Muscle layer of colon (tissue), 2 donors: ENCODE measurements at regions not wholly inside any gene's neighbourhood (a gene's known extent, or its start where the extent isn't known, plus 50 kb on each side); places are given as distances from the start of the nearest gene placed in this dataset.
"Not testable (repeated sequence)": the region's sequence is repeated elsewhere in the genome, so short reads cannot be mapped to it uniquely, and the experiment has no call there.

Experiments
- H3K27ac ChIP-seq: one replicate; pipeline ENCODE4 v1.7.0; 2013; ENCODE audit warnings: low read depth, mild to moderate bottlenecking, low read length, moderate library complexity
- H3K27me3 ChIP-seq, 2 donors: one replicate each; pipeline ENCODE4 v1.7.0; 2013; ENCODE audit warnings: low read length in 2 of 2, mild to moderate bottlenecking in 2 of 2; ENCODE audit not compliant: insufficient read depth in 2 of 2, control insufficient read depth in 1 of 2
- H3K36me3 ChIP-seq: one replicate; pipeline ENCODE4 v1.7.0; 2013; ENCODE audit warnings: mild to moderate bottlenecking, low read length; ENCODE audit not compliant: insufficient read depth
- H3K4me1 ChIP-seq: one replicate; pipeline ENCODE4 v1.7.0; 2013; ENCODE audit warnings: mild to moderate bottlenecking, low read length; ENCODE audit not compliant: insufficient read depth
- H3K4me3 ChIP-seq, 2 donors: one replicate each; pipeline ENCODE4 v1.7.0; 2013; ENCODE audit warnings: low read length in 2 of 2, low read depth in 1 of 2, mild to moderate bottlenecking in 1 of 2, moderate library complexity in 1 of 2
- H3K9ac ChIP-seq: one replicate; pipeline ENCODE4 v1.7.0; 2013; ENCODE audit warnings: low read length
- H3K9me3 ChIP-seq: one replicate; pipeline ENCODE4 v1.7.0; 2013; ENCODE audit warnings: mild to moderate bottlenecking, low read length
- donor health status: abdominal sarcoma.
- donor health status: Adenocarcinoma of cecum.

- no peak overlapping the region for H3K27ac ChIP-seq
- H3K4me1 ChIP-seq: no peaks in the 10 kb centered on the region
- no peaks in the 10 kb centered on the region for H3K27me3 ChIP-seq
- H3K9ac ChIP-seq: no peak overlapping the region
- H3K36me3 ChIP-seq: no peaks in the 10 kb centered on the region
- no peaks in the 10 kb centered on the region for H3K9me3 ChIP-seq
- no peak overlapping the region for H3K4me3 ChIP-seq
Measured at GRCh38 chr9:102362470-102363132, 624.2 kb upstream of the GRIN3A start.

DNA sequence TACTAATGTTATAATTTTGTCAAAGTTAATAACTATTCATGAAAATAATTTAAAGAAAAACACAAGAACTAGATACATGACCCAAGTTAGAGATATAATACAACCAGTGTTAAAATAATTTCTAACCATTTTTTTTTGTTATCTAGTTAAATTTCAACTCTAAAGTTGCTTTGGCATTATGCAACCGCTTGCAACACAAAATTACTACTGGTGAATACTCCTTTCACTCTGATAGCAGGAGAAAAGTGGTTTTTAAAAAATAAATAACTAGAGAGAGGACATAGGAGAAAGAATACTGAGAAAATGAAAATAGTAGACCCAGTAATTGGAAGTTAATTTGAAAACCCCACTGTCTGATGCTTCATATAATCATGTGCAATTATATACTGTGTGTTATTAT lies 622.4 kb upstream of the GRIN3A start:
- H3K9ac ChIP-seq: no peak overlapping the region
- H3K4me3 ChIP-seq: no peak overlapping the region
- H3K9me3 ChIP-seq: no peaks in the 10 kb centered on the region
- no peak overlapping the region for H3K27ac ChIP-seq
- H3K36me3 ChIP-seq: no peaks in the 10 kb centered on the region
- H3K4me1 ChIP-seq: no peaks in the 10 kb centered on the region
- no peaks in the 10 kb centered on the region for H3K27me3 ChIP-seq

GRCh38 chr9:102355982-102356381 lies 617.5 kb upstream of the GRIN3A start:
- no peaks in the 10 kb centered on the region for H3K9me3 ChIP-seq
- no peaks in the 10 kb centered on the region for H3K4me1 ChIP-seq
- no peak overlapping the region for H3K9ac ChIP-seq
- no peaks in the 10 kb centered on the region for H3K27me3 ChIP-seq
- H3K27ac ChIP-seq: no peak overlapping the region
- no peaks in the 10 kb centered on the region for H3K36me3 ChIP-seq
- no peak overlapping the region for H3K4me3 ChIP-seq

- H3K27me3 ChIP-seq: no peaks in the 10 kb centered on the region
- no peaks in the 10 kb centered on the region for H3K4me1 ChIP-seq
- no peak overlapping the region for H3K4me3 ChIP-seq
- no peaks in the 10 kb centered on the region for H3K36me3 ChIP-seq
- no peak overlapping the region for H3K27ac ChIP-seq
- H3K9ac ChIP-seq: no peak overlapping the region
- no peaks in the 10 kb centered on the region for H3K9me3 ChIP-seq
Measured at GRCh38 chr9:102354041-102354440, 615.6 kb upstream of the GRIN3A start.

GRCh38 chr9:102337471-102337870 lies 599.0 kb upstream of the GRIN3A start:
- H3K4me3 ChIP-seq, H3K27me3 ChIP-seq, H3K36me3 ChIP-seq, H3K9me3 ChIP-seq, H3K4me1 ChIP-seq, H3K9ac ChIP-seq, H3K27ac ChIP-seq: not testable (repeated sequence)

DNA sequence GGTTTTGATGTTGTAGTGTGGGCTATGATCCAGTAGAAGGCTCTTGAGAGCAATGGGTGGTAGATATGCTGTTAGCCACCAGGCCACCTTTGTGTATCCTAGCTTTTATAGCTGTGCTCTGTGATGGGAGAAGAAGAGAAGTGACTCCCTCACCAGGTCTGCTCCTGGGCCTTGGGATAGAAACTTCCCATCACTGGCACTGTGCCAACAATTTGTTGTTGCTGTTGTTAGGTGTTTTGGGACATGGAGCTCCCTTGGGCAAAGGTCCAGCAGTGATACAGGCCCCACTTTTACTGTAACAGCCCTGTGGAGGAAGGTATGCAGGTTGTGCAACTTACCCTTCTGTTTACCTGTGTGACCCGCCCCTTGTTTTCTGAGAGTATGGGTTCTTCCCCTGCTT lies 570.9 kb upstream of the GRIN3A start:
- Histone ChIP-seq H3K36me3 (no peaks in the 10 kb centered on the region), H3K4me3 (no peak overlapping the region)

DNA sequence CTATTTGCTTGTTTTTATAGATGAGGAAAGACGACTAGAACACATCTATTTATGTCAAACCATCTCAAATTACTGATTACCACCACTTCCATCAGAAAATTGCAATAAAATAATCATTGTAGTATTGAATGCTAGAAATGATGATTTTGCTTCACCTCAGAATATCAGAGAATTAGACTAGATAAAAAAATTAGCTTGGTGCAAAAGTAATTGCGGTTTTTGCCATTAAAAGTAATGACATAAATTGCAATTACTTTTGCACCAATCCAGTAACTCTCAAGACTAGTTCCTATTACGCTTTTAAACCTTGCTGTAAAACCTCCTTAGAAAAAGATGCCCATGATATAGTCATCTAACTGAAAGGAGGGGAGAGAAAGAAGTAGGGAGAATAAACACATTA lies 556.7 kb upstream of the GRIN3A start:
- Histone ChIP-seq H3K4me1 (no peaks in the 10 kb centered on the region), H3K27ac (no peak overlapping the region), H3K4me3 (no peak overlapping the region), H3K27me3 (no peaks in the 10 kb centered on the region), H3K9ac (no peak overlapping the region), H3K36me3 (no peaks in the 10 kb centered on the region), H3K9me3 (no peaks in the 10 kb centered on the region)

More for the DNA sequence above, 570.9 kb upstream of the GRIN3A start:
- Histone ChIP-seq H3K27ac (no peak overlapping the region), H3K27me3 (no peaks in the 10 kb centered on the region), H3K9me3 (no peaks in the 10 kb centered on the region), H3K9ac (no peak overlapping the region), H3K4me1 (no peaks in the 10 kb centered on the region)

GRCh38 chr9:102273952-102274351 lies 535.5 kb upstream of the GRIN3A start:
- Histone ChIP-seq H3K9ac (no peak overlapping the region), H3K4me1 (no peaks in the 10 kb centered on the region), H3K4me3 (no peak overlapping the region), H3K27me3 (no peaks in the 10 kb centered on the region), H3K9me3 (no peaks in the 10 kb centered on the region), H3K27ac (no peak overlapping the region), H3K36me3 (no peaks in the 10 kb centered on the region)

DNA sequence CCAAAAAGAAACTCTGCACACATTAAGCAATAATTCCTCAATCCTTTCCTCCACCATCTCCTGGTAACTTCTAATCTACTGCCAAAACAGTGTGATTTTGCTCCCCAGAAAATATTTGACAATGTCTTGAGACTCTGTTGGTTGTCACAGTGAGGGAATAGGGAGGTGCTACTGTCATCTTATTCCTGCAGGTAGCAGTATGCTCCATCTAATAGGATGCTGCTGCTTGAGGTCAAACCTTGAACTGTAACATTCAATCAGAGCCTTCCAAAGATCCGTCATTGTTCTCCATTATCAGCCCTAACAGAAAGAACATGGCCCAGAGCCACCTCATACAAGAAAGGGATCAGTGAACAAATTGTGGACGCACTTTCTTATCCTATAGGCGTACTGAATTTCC lies 514.7 kb upstream of the GRIN3A start:
- no peak overlapping the region for H3K27ac ChIP-seq
- H3K27me3 ChIP-seq: no peaks in the 10 kb centered on the region
- no peaks in the 10 kb centered on the region for H3K9me3 ChIP-seq
- no peaks in the 10 kb centered on the region for H3K36me3 ChIP-seq
- no peaks in the 10 kb centered on the region for H3K4me1 ChIP-seq
- no peak overlapping the region for H3K9ac ChIP-seq
- H3K4me3 ChIP-seq: no peak overlapping the region

DNA sequence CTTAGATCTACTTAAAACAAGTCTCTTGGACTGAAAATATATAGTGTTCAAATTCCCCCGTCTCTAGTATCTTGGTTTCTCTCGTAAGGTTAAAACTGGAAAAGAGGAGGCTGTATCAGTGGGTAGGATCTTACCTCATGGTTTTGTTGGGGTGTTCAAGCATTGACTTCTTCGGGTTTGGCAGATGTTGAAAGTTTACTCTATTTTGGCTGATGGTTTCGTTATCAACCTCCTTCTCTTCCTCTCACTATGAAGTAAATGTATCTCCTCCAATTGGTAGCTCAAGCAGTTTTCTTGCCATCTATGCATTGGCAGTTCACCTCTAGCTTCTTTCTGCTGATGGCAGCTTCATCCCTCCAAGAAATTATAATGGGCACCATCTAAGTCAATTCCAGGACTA lies 506.5 kb upstream of the GRIN3A start:
- Histone ChIP-seq H3K36me3 (no peaks in the 10 kb centered on the region), H3K9me3 (no peaks in the 10 kb centered on the region), H3K4me3 (no peak overlapping the region), H3K4me1 (no peaks in the 10 kb centered on the region), H3K9ac (no peak overlapping the region), H3K27ac (no peak overlapping the region), H3K27me3 (no peaks in the 10 kb centered on the region)

- H3K27ac ChIP-seq: no peak overlapping the region
- H3K9ac ChIP-seq: no peak overlapping the region
- H3K9me3 ChIP-seq: no peaks in the 10 kb centered on the region
- no peaks in the 10 kb centered on the region for H3K36me3 ChIP-seq
- H3K4me3 ChIP-seq: no peak overlapping the region
- no peaks in the 10 kb centered on the region for H3K4me1 ChIP-seq
- H3K27me3 ChIP-seq: no peaks in the 10 kb centered on the region
Measured at GRCh38 chr9:102237520-102237919, 499.1 kb upstream of the GRIN3A start.

DNA sequence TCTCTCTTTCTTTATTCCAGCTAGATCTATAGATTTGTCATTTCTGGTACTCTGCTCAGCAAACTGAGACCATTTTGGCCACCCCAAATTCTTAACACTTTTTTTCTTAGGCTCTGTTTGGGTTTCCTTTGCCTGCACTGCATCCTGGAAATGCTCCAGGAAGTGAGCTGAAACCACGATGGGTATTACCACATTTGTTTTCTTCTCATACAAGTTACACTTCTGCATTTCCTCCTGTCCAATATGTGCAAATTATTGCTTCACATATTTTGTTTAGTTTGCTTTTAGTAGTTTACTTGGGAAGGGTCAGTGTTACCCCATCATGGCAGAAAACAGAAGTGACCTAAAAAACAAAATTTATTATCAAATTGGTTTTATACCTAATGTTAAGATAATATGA lies 498.6 kb upstream of the GRIN3A start:
- Histone ChIP-seq H3K27ac (no peak overlapping the region), H3K9ac (no peak overlapping the region), H3K36me3 (no peaks in the 10 kb centered on the region), H3K4me1 (no peaks in the 10 kb centered on the region), H3K9me3 (no peaks in the 10 kb centered on the region), H3K4me3 (no peak overlapping the region), H3K27me3 (no peaks in the 10 kb centered on the region)
